ENCODE measurements at regions not wholly inside any gene's neighbourhood (a gene's known extent, or its start where the extent isn't known, plus 50 kb on each side); places are given as distances from the start of the nearest gene placed in this dataset.

DNA sequence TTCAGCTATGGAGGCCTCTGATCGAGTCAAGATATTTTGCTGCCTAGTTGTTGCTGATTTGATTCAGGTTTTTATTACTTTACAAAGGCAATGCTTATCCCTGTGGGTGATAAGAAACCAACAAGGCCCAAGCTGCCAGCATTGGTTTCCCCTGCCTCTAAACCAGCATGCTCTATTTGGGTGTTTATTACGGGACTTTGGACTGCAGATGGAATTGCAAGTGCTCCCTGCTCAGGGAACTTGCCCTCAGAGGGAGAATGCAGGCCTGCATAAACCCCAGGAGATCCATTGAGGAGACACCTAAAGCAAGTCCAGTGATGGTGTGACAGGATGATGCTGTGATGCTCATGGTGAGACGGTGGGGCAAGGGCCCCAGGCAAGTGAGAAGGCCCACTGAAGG lies 172.1 kb downstream of the VAPA start:
- H3K4me1 ChIP-seq = peaks cover 11% of the 10 kb centered on the region
- TF ChIP-seq, protein P1, sequence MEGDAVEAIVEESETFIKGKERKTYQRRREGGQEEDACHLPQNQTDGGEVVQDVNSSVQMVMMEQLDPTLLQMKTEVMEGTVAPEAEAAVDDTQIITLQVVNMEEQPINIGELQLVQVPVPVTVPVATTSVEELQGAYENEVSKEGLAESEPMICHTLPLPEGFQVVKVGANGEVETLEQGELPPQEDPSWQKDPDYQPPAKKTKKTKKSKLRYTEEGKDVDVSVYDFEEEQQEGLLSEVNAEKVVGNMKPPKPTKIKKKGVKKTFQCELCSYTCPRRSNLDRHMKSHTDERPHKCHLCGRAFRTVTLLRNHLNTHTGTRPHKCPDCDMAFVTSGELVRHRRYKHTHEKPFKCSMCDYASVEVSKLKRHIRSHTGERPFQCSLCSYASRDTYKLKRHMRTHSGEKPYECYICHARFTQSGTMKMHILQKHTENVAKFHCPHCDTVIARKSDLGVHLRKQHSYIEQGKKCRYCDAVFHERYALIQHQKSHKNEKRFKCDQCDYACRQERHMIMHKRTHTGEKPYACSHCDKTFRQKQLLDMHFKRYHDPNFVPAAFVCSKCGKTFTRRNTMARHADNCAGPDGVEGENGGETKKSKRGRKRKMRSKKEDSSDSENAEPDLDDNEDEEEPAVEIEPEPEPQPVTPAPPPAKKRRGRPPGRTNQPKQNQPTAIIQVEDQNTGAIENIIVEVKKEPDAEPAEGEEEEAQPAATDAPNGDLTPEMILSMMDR (IDR thresholded peaks at IDR 0.05; ENCODE audit: insufficient read depth in 1 of 2, low read depth in 1 of 2, low read length in 1 of 2, severe bottlenecking in 1 of 2, unreplicated experiment in 1 of 2) = no peak
- POLR2A ChIA-PET = no interaction called here
- Mint-ChIP-seq H3K27me3 (ENCODE audit: insufficient read depth, unreplicated experiment) (no peaks in the 10 kb centered on the region), H3K27ac (ENCODE audit: unreplicated experiment) (no peak overlapping the region), H3K4me1 (ENCODE audit: low read depth, unreplicated experiment) (peaks cover 17% of the 10 kb centered on the region), H3K4me3 (ENCODE audit: unreplicated experiment) (no peak overlapping the region), H3K9me3 (ENCODE audit: unreplicated experiment) (peaks cover 21% of the 10 kb centered on the region), H3K36me3 (ENCODE audit: insufficient read depth, unreplicated experiment) (no peaks in the 10 kb centered on the region)
- no TSS peak for BruUV-seq (replicated peaks)
- intact Hi-C loops (cut with micrococcal nuclease; ENCODE audit: unreplicated experiment) = loop anchor here (10.0 kb wide), 1 partner anchor 59 kb away; no protein-coding TSS in a partner anchor
- CTCF ChIA-PET = no interaction called here
- no peak overlapping the region for H3K4me3 ChIP-seq (ENCODE audit: low read depth, low read length)
- DNase-seq = no peak
- H3K27me3 ChIP-seq (replicated peaks; ENCODE audit: control insufficient read depth, insufficient read depth, low read length) = no peaks in the 10 kb centered on the region
- H3K36me3 ChIP-seq (ENCODE audit: control insufficient read depth, insufficient read depth, low read length) = no peaks in the 10 kb centered on the region
- peaks cover 26% of the 10 kb centered on the region for H3K9me3 ChIP-seq

DNA sequence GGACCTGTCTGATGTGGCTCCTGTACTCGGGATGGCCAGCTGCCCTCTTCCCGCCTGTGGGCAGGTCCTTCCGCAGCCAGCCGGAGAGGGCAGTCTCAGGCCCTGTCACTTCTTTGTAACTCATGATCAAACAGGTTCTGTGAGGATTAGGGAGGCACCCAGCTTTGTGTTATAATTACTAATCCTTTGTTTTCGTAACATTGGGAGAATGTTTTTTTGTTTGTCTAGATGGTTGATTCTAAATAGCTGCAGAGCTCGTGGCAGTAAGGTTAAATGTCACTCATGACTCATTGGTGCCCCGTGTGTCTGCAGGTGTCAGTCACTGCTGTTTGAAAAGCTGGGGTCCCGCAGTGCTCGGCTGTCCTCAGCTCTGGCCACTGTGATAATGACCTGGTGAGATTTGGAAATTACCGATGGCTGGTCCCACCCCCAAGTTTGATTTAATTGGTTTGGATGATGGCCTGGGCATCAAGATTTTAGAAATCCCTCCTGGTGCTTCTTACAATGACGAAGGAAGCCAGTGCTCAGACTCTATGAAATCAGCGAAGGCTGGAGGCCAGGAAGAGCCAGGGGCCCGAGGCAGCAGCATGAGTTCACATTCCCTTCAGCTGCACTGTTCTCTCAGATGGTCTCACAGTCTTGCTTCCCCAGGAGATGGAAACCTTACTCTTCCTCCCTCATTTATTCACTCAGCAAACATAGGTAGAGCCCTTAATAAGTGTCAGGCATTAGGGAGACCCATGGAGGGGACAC lies 172.8 kb downstream of the VAPA start:
- no peak overlapping the region for H3K4me3 Mint-ChIP-seq (ENCODE audit: unreplicated experiment)
- Histone ChIP-seq H3K4me1 (peaks cover 14% of the 10 kb centered on the region), H3K4me3 (ENCODE audit: low read depth, low read length) (no peak overlapping the region), H3K36me3 (ENCODE audit: control insufficient read depth, insufficient read depth, low read length) (no peaks in the 10 kb centered on the region), H3K9me3 (peaks cover 22% of the 10 kb centered on the region), H3K27me3 (replicated peaks; ENCODE audit: control insufficient read depth, insufficient read depth, low read length) (no peaks in the 10 kb centered on the region)
- no peak overlapping the region for H3K27ac Mint-ChIP-seq (ENCODE audit: unreplicated experiment)
- DNase-seq = no peak
- ChIA-PET POLR2A (interaction anchor here (0.6 kb wide), 1 partner anchor 17 kb away, joined by 3 read pairs; no protein-coding TSS in a partner anchor), CTCF (no interaction called here)
- peaks cover 19% of the 10 kb centered on the region for H3K4me1 Mint-ChIP-seq (ENCODE audit: low read depth, unreplicated experiment)
- H3K9me3 Mint-ChIP-seq (ENCODE audit: unreplicated experiment) = peaks cover 13% of the 10 kb centered on the region
- intact Hi-C loops (cut with micrococcal nuclease; ENCODE audit: unreplicated experiment) = loop anchor here (10.0 kb wide), 1 partner anchor 58 kb away; no protein-coding TSS in a partner anchor
- TF ChIP-seq, protein P1 (IDR thresholded peaks at IDR 0.05; ENCODE audit: insufficient read depth in 1 of 2, low read depth in 1 of 2, low read length in 1 of 2, severe bottlenecking in 1 of 2, unreplicated experiment in 1 of 2) = no peak
- H3K27me3 Mint-ChIP-seq (ENCODE audit: insufficient read depth, unreplicated experiment) = no peaks in the 10 kb centered on the region
- H3K36me3 Mint-ChIP-seq (ENCODE audit: insufficient read depth, unreplicated experiment) = no peaks in the 10 kb centered on the region
- BruUV-seq (replicated peaks) = no TSS peak

DNA sequence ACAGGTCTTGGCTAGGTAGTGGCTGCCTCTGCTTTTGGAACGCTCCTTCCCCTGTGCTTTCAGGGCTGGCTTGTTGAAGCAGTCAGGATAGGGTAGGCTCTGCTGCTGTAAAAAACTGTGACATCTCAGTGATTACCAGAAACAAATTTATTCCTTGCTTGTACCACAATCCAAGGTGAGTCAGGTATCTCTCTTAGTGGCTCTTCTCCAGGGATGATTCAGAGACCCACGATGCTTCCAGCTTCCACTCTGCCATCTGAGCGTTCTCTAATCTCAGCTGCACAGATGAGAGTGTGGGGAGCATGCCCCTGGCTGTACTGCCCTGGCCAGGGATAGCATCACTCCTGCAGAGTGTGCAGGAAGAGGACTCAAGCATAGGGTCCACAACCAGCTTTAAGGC lies 174.9 kb downstream of the VAPA start:
- Mint-ChIP-seq H3K36me3 (ENCODE audit: insufficient read depth, unreplicated experiment) (no peaks in the 10 kb centered on the region), H3K27ac (ENCODE audit: unreplicated experiment) (no peak overlapping the region)
- POLR2A ChIA-PET = no interaction called here

More for the DNA sequence above, 174.9 kb downstream of the VAPA start:
- CTCF ChIA-PET = no interaction called here
- H3K9me3 Mint-ChIP-seq (ENCODE audit: unreplicated experiment) = no peaks in the 10 kb centered on the region
- BruUV-seq (replicated peaks) = no TSS peak
- H3K4me1 Mint-ChIP-seq (ENCODE audit: low read depth, unreplicated experiment) = peaks cover 19% of the 10 kb centered on the region
- Histone ChIP-seq H3K9me3 (peaks cover 6% of the 10 kb centered on the region; the same call in 1 of the 2 replicates), H3K4me1 (peaks cover 14% of the 10 kb centered on the region), H3K27me3 (replicated peaks; ENCODE audit: control insufficient read depth, insufficient read depth, low read length) (no peaks in the 10 kb centered on the region), H3K36me3 (ENCODE audit: control insufficient read depth, insufficient read depth, low read length) (no peaks in the 10 kb centered on the region), H3K4me3 (ENCODE audit: low read depth, low read length) (no peak overlapping the region)
- no peaks in the 10 kb centered on the region for H3K27me3 Mint-ChIP-seq (ENCODE audit: insufficient read depth, unreplicated experiment)
- DNase-seq = no peak
- intact Hi-C loops (cut with micrococcal nuclease; ENCODE audit: unreplicated experiment) = loop anchor here (10.0 kb wide), 1 partner anchor 56 kb away; no protein-coding TSS in a partner anchor
- no peak overlapping the region for H3K4me3 Mint-ChIP-seq (ENCODE audit: unreplicated experiment)
- TF ChIP-seq, protein P1 (IDR thresholded peaks at IDR 0.05; ENCODE audit: insufficient read depth in 1 of 2, low read depth in 1 of 2, low read length in 1 of 2, severe bottlenecking in 1 of 2, unreplicated experiment in 1 of 2) = no peak
